ENCODE measurements at regions not wholly inside any gene's neighbourhood (a gene's known extent, or its start where the extent isn't known, plus 50 kb on each side); places are given as distances from the start of the nearest gene placed in this dataset.
"Not testable (repeated sequence)": the region's sequence is repeated elsewhere in the genome, so short reads cannot be mapped to it uniquely, and the experiment has no call there.

DNA sequence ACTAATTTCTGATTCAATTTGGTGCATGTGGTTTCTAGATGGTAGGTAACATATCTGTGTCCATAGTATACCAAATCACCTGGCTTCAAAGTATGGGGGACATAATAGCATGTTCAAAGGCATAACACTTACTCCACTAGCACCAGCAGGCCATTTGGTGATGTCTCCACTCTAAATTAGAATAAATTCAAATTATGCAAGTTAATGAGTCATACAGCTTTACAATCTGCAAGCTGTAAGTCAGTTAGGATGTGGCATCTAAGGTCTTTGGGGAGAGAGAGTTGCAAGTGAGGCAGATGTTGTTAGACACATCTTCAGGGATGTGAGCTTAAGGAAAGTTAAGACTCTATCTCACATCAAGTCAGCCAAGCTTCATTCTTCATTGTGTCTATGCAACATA is 506.4 kb upstream of the GRM3 start:
- ChIA-PET CTCF (interaction anchor here (0.6 kb wide), 1 partner anchor 32 kb away, joined by 3 read pairs; no protein-coding TSS in a partner anchor), POLR2A (ENCODE audit: low non-redundant PET) (no interaction called here)
- H3K27ac ChIP-seq: no peak overlapping the region
- TF ChIP-seq, protein P1, sequence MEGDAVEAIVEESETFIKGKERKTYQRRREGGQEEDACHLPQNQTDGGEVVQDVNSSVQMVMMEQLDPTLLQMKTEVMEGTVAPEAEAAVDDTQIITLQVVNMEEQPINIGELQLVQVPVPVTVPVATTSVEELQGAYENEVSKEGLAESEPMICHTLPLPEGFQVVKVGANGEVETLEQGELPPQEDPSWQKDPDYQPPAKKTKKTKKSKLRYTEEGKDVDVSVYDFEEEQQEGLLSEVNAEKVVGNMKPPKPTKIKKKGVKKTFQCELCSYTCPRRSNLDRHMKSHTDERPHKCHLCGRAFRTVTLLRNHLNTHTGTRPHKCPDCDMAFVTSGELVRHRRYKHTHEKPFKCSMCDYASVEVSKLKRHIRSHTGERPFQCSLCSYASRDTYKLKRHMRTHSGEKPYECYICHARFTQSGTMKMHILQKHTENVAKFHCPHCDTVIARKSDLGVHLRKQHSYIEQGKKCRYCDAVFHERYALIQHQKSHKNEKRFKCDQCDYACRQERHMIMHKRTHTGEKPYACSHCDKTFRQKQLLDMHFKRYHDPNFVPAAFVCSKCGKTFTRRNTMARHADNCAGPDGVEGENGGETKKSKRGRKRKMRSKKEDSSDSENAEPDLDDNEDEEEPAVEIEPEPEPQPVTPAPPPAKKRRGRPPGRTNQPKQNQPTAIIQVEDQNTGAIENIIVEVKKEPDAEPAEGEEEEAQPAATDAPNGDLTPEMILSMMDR (conservative IDR thresholded peaks at IDR 0.05; ENCODE audit: low read depth): no peak
- DNase-seq (ENCODE audit: low spot score): no peak

DNA sequence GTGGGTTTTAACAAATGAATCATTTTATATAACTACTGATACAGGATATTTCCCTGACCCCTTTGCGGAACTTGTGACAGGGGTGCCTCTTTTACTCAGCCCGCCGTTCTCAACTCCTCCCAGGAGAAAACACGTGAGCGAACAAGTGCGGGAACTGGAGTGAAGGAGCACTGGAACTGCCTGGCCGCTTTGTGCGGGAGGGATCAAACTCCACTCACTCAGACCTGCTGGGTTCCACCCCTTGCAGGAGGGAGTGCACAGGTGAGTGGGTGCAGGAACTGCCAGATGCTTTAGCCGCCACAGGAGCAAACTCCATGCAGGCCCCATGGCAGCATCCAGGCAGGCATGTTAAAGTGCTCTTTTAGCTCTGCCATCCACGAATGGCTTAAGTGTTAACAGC is 513.4 kb upstream of the GRM3 start:
- TF ChIP-seq, protein P1 (conservative IDR thresholded peaks at IDR 0.05; ENCODE audit: low read depth): no peak
- H3K27ac ChIP-seq: no peak overlapping the region
- CTCF ChIA-PET: no interaction called here
- DNase-seq (ENCODE audit: low spot score): no peak
- POLR2A ChIA-PET (ENCODE audit: low non-redundant PET): no interaction called here

DNA sequence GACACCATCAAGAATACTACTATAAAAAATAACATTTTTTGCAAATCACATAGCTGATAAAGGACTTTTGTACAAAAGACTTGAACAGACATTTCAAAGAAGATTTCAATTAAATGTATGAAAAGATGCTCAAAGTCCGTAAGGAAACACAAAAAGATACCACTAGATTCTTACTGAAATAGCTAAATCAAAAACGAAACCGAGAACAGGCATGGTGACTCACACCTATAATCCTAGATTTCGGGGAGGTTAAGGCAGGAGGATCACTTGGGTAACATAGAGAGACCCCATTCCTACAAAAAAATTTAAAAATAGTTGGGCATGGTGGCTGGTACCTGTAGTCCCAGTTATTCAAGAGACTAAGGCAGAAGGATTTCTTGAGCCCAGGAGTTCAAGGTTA is 520.2 kb upstream of the GRM3 start:
- TF ChIP-seq, protein P1 (conservative IDR thresholded peaks at IDR 0.05; ENCODE audit: low read depth): no peak
- no peak for DNase-seq (ENCODE audit: low spot score)
- H3K27ac ChIP-seq: no peak overlapping the region
- POLR2A ChIA-PET (ENCODE audit: low non-redundant PET): no interaction called here
- CTCF ChIA-PET: no interaction called here

DNA sequence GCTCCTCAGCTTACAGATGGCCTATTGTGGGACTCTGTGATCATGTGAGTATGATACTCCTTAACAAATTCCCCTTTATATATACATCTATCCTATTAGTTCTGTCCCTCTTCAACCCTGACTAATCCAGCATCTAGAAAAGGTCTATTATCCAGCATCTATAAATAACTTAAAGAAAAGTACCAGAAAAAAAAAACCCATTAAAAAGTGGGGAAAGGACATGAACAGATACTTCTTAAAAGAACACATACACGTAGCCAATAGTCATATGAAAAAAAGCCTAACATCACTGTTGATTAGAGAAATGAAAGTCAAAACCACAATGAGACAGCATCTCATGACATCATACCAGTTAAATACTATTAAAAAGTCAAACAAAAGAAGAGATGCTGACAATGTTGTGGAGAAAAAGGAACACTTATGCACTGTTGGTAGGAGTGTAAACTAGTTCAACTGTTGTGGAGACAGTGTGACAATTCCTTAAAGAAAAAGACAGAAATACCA is 549.5 kb upstream of the GRM3 start:
- no peak overlapping the region for H3K27ac ChIP-seq
- ChIA-PET CTCF (interaction anchor here (0.7 kb wide), 1 partner anchor 1334 kb away, joined by 3 read pairs; no protein-coding TSS in a partner anchor), POLR2A (ENCODE audit: low non-redundant PET) (no interaction called here)
- TF ChIP-seq, protein P1 (conservative IDR thresholded peaks at IDR 0.05; ENCODE audit: low read depth): no peak
- DNase-seq (ENCODE audit: low spot score): no peak

DNA sequence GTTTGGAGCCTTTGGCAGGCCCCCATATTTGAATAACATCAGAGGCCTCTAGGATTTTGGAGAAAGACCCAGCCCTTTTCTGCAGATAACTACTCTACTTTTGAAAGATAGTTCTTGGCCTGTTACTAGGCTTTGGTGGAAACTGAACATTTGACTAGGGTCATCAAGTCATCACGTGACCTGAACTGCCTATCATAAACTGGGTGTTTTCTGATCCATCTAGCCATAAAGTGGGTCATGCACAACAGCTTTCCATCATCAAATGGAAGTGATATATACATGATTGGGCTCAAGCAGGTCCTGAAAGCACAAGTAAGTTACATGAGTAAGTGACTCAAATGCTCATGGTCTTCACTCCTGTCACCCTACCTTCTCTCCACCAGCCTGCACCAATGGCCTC is 552.3 kb upstream of the GRM3 start:
- DNase-seq (ENCODE audit: low spot score): no peak
- CTCF ChIA-PET: no interaction called here

DNA sequence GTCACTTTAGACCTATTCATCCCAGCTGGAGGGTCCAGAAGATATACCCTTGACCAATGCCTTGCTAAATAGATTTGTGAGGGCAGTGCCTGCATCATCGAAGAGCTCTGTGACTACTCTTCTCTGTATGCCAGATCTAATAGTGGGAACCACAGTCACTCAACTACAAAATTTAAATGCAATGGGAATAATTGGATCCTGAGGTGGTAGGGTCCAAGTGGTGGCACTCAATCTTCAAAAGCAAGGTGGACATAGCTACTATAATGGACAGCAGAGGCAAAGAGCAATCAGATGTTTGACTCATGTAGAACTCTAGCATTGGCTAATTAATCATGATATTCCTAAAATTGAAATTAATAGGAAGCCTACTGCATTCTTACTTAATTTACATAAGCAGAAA is 554.3 kb upstream of the GRM3 start:
- TF ChIP-seq, protein P1 (conservative IDR thresholded peaks at IDR 0.05; ENCODE audit: low read depth): no peak
- no peak for DNase-seq (ENCODE audit: low spot score)
- H3K27ac ChIP-seq: no peak overlapping the region
- POLR2A ChIA-PET (ENCODE audit: low non-redundant PET): no interaction called here
- CTCF ChIA-PET: interaction anchor here (0.7 kb wide), 1 partner anchor 20 kb away, joined by 3 read pairs; no protein-coding TSS in a partner anchor

More for the DNA sequence above, 552.3 kb upstream of the GRM3 start:
- TF ChIP-seq, protein P1 (conservative IDR thresholded peaks at IDR 0.05; ENCODE audit: low read depth): no peak
- POLR2A ChIA-PET (ENCODE audit: low non-redundant PET): no interaction called here
- H3K27ac ChIP-seq: no peak overlapping the region

DNA sequence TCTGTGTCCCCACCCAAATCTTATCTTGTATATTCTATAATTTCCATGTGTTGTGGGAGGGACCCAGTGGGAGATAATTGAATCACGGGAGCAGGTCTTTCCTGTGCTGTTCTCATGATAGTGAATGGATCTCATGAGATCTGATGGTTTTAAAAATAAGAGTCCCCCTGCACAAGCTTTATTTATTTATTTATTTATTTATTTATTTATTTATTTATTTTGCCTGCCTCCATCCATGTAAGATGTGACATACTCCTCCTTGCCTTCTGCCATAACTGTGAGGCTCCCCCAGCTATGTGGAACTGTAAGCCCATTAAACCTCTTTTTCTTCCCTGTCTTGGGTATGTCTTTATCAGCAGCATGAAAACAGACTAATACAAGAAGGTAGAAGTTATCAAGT is 579.1 kb upstream of the GRM3 start:
- CTCF ChIA-PET; DNase-seq (ENCODE audit: low spot score); H3K27ac ChIP-seq; POLR2A ChIA-PET (ENCODE audit: low non-redundant PET): not testable (repeated sequence)

All from RWPE1 (cell line).